GM19463 (cell line): ENCODE measurements at regions not wholly inside any gene's neighbourhood (a gene's known extent, or its start where the extent isn't known, plus 50 kb on each side); places are given as distances from the start of the nearest gene placed in this dataset.

ENCODE experiments used
- ATAC-seq: cut with Tn5 transposase; IDR thresholded peaks from one replicate; pipeline ENCODE4 v1.9.1; 2021; ENCODE audit warnings: mild to moderate bottlenecking, moderate library complexity; ENCODE audit not compliant: unreplicated experiment

DNA sequence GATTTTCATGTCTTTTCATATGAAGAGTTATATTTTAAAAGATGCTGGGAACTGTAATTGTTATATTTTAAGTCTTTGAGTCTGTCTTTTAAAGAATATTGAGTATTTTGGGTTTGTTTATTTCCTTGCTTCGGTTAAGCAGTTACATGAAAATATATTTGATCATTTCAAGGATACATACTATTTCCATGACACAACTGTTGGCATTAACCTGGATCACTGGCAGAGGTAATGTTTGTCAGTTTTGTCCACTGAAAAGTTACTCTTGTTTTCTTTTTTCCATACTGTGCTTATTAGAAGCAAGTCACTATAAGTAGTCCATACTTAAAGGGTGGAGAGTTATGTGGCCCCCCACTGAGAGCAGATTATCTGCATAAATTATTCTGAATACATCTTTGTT lies 1142.0 kb upstream of the TMEFF2 start:
- ATAC-seq: no peak

DNA sequence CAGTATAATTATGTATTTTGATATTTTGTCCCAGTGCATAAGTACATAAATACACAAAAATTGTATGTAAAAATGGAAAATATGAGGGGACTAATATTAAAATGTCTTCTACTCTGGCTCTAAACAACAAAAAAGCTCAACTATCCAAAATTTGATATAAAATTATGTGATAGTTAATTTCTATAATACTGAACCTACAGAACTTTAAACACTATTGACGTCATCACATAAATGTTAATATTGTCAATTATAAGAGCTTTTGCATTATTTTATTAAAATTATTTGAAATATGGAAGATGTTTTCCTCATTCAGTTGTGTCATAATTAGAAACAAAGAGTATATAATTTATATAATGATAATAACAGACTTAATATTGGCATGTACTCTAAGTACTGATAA lies 1139.7 kb upstream of the TMEFF2 start:
- ATAC-seq: no peak

DNA sequence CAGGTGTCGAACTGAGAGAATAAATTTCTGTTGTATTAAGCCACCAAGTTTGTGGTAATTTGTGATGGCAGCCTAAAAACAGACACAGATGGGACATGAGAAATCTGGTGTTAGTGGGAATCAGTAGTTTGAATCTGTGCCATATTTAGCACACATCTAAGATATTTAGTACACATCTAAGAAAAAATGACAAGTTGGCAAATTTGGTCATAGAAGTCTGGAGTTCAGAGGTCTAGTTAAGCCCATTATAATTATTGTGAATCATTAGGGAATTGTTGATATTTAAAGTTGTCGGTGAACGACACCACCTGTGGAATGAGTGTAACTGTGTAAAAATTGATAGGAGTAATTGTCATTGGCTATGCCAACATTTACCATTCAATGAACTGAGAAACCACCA lies 1138.8 kb upstream of the TMEFF2 start:
- no peak for ATAC-seq

DNA sequence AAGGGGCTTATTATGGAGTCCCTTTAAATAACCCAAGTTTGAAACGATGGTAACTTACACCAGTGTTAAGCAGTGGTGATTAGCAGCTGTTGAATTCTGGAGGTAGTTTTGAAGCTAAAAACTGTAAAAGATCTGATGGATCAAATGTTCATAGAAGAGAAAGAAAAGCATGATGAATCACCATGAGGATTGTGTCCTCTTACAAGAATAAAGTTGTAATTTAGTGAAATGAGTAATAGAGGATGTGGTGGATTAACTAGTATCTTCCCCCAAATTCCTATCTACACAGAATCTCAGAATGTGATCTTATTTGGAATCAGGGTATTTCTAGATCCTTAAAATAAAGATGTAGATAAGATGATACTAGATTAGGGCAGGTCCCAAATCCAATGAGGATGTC lies 1138.2 kb upstream of the TMEFF2 start:
- ATAC-seq: no peak

DNA sequence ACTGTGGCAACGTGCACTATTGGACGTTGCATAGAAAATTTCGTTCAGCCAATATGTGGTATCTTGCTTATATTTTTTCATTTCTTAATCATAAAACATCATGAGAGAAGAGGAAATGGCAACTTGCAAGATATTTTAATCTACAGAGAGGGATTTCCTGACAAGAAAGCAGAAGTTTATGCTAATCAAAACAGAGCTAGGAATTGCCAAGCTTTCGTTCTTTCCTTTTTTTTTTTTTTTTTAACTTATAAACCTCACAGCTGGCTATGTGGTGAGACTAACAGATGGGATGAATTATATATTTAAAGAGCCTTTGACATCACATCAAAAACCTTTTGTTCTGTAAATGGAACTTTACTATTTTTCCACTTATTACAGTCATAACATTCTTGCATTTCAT lies 1136.9 kb upstream of the TMEFF2 start:
- ATAC-seq: no peak

DNA sequence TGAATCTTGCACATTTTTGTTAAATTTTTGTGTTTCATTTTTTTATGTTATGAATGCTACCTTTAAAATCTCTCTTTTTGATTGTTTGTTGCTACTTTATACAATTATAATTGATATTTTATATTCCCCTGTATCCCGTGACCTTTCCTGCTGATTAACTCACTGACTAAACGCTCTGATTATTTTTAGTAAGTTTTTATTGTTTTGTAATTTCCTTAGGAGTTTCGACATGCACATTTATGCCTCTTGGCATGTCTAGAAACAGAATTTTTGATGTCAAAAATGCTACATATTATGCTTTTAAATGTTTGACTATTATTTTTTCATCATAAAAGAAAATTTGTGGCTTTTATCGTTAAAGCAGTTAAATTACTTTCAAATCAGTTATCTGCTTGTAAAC lies 1131.6 kb upstream of the TMEFF2 start:
- no peak for ATAC-seq

DNA sequence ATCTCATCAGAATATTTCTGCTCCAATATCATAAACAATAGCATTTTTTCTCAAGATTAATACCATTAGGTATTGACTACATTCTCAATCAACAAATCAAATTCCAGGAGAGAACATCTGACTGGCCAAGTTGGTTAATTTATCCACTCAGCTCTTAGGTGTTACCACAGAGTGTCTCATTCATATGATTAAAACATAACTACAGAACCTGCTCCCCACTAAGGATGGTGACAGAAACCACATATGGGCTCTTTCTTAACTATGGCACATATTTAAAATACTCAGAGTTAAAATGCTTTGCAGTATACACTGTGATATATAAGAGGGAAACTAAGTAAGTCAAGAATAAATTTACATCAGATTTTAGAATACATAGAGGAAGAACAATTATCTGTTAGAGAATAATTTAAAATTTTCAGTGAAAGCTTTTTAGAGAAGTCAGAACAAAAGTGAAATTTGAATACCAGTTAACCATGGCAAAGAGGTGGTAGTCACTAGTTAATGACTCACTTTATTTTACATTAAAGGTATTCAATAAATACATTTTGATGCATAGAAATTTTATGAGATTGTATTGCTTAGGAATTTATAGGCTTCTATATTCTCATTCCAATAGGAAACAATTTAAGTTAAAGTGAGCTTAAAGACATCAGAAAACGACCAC lies 1120.8 kb upstream of the TMEFF2 start:
- ATAC-seq: peak; percentile 67

DNA sequence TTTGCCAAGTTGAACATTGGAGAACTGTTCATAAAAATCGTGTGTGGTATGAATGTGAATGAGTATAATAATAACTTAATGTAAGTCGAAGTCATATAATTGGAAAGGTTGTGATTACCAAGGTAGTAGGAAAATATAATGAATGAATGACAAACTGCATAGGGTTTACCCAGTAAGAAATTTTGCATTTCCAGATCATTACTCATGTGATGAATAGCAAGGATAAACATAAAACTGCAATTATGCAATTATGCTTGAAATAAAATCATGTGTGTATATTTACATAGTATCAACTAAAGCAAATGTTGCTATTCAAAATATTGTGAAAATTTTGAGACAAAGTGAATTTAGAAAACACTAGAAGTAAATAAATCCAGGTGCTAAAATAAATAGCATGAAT lies 1108.7 kb upstream of the TMEFF2 start:
- ATAC-seq: no peak

DNA sequence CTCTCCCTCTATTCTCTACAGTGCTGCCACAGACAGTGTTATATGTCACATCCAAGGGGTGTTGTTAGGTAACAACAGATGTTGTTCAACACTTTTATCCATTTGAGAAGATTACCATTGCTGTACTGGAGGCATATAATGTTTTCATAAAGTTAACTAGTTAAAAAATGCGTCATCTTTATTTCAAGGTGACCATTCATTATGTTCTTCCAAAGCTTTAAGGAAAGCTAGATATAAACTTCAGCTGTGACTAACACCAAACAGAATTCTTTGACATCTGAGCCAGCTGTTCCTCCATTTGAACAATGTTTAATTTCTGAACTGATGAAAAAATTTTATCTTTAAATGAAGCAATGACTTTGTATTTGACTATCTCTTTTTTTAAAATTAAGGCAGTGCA lies 1099.6 kb upstream of the TMEFF2 start:
- ATAC-seq: no peak

DNA sequence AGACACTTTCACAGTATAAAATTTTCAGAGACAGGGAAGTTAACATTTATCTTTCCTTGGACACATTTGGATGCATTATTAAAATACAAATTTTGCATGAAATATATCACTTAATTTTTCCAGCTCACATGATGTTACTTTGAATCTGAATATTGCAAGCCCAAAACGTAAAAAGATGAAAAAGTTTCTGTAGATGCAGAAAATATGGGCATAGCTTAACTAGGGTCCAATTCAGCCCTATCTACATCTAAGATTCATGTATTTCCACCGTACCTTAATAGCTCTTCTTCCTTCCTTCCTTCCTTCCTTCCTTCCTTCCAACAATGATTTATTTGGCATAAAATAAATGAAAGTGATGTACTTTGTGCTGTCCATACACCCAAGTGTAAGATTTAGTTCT lies 1084.6 kb upstream of the TMEFF2 start:
- no peak for ATAC-seq

DNA sequence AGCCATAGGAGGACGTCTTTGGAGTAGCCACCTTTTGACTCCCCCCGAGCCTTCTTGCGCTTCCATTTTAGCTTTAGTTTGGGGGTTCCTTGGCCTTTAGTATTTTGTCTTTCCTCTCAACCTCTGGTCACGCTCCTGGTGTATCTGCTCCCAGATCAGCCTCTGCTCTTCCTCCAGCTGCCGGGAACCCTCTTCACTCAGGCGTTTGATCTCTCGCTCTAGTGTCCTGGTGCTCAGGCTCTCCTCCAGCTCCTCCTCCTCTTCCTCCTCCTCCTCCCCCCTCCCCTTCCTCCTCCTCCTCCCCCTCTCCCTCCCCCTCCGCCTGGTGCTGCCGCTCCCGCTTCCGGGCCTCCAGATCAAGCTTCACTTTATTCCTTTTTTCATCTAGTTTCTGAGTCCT lies 1082.3 kb upstream of the TMEFF2 start:
- ATAC-seq: no peak

DNA sequence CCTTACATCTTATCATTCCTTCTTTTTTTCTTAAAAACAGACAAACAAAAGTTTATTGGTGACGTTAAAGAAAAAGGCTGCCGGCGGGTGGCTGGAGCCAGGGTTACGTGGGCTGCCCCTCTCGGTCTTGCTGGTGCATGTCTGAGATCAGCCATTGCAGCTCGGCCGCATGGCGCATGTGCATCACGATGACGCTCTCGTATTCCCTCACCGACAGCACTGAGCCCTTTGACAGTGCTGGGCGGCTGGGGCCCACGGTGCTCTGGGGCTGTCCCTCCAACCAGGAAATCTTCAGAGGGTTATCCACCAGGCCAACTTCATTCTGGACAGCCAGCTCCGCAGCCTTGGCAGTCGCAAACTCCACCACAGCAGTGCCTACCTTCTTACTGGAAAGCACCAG lies 1081.8 kb upstream of the TMEFF2 start:
- ATAC-seq: no peak

DNA sequence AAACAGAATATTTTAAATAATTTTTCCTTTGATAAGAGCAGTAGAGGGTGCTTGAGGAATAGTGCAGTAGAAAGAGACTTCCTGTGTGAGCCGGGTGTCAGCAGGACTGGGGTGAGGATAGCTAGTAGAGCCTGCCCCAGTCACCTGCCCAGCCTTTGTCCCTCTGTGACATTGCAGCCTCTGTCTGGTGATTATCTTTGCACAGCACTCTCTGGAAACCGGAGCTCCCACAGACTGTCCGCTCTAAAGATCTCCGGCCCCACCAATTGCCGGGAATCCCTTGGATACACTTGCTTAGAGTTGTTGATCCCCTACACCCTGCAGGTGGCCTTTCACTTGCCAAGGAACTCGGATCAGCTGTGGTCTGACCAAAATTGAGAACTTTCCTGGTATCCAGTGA lies 1081.3 kb upstream of the TMEFF2 start:
- no peak for ATAC-seq

DNA sequence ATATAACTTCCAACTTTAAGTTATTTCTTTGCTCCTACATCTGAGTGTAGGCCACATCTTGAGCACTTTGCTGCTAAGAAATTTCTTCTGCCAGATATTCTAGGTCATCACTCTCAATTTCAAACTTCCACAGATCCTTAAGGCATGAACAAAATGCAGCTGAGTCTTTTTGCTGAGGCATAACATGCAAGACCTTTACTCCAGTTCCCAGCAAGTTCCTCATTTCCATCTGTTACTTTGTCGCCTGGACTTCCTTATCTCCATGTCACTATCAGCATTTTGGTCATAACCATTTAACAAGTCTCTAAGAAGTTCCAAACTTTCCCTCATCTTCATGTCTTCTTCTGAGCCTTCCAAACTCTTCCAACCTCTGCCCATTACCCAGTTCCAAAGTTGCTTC lies 1077.3 kb upstream of the TMEFF2 start:
- ATAC-seq: no peak

DNA sequence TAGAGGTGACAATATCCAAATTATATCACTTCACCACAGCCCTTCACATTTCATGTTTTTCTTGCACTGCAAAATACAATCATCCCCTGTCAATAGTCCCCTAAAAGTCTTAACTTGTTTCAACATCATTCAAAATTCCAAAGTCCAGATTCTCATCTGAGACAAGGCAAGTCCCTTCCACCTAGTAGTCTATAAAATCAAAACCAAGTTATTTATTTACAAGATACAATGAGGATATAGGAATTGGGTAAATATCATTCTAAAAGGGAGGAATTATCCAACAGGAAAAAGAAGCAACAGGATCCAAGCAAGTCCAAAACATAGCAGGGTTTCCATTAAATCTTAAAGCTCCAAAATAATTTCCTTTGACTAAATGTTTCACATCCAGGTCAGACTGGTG lies 1076.1 kb upstream of the TMEFF2 start:
- ATAC-seq: no peak

DNA sequence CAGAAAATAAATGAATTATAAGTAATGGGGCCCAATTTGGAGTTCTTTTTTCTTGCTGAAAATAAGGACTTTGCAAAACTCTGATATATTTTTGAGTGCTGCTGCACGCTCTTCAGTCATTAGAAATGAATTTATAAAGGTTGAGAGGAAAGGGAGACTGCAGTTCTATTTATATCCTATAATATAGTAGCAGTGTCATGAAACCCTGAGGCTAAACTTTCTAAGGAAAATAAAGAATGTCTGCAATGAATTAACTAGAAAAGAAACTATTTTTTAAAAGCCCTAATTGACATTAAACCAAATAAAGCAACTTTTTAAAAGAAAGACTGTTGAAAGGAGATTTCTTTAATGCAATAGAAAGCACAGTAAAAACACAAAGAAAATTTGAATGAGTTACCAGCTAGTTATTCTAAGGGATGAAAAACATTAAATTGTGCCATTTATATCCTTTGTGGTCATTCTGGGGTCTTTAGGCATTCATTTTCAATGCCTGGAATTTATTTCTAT lies 1072.8 kb upstream of the TMEFF2 start:
- no peak for ATAC-seq

DNA sequence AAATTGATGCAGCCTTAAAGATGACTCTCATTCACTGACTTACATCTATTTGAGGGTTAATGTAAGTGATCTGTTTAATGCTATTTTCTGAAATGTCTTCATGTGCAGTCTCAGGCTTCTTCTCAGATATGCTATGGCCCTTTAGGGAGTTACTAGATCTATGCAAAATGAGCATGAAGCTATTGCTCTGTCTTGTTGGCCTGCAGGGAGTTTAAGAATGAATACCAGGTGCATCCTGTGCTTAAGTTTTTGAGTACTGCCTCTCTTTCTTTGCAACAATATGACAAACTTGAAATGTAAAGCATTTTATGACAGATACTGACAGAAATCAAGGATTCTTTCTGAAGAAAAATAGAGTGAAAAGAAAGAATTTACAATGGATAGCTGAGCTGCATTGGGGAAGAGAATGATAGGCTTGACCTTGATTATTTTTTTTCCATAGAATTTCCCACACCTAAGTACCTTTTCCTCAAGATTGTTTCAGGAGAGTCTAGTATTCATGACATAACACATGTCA lies 1058.3 kb upstream of the TMEFF2 start:
- ATAC-seq: no peak

DNA sequence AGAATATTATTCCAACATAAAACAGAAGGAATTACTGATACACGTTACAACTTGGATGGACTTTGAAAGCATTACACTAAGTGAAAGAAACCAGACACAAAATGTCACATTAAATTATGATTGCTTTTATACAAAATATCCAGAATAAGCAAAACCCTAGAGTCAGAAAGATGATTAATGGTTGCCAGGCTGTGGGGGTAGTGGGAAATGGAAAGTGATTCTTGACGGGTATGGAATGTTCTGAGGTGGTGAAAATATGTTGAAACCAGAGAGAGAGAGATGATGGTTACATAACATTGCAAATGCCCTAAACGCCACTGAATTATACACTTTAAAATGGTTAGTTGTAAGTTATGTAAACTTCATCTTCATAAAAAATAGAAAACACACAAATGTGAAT lies 1057.2 kb upstream of the TMEFF2 start:
- ATAC-seq: no peak

DNA sequence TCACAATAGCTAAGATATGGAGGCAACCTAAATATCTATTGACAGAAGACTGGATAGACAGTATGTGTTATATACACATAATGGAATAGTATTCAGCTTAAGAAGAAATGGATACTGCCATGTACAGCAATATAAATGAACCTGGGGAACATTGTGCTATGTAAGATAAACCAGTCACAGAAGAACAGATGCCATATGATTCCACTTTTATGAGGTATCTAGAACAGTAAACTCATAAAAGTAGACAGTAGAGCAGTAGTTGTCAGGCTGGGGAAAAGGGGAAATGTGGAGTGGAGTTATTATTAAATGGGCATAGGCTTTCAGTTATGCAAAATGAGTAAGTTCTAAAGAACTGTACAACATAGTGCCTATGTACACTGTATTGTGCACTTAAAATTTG lies 1055.7 kb upstream of the TMEFF2 start:
- no peak for ATAC-seq

DNA sequence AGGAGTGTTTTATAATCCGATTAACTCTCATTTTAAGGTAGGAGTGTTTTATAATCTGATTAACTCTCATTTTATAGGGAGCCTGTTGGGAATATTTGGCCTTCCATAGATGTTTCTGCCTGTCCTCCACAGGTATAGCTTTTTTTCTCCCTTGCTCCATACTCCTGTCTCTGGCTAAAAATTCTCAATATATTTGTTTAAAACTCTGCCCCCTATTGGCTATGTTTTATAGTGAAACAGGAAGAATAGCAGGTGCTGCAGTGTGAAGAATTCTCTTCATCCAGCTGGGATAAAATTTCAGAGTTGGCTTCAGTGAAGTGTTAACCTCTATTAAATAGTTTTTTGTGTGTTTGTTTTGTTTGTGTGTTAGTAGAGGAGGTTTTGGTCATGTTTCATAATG lies 1046.0 kb upstream of the TMEFF2 start:
- peak; percentile 63 for ATAC-seq

DNA sequence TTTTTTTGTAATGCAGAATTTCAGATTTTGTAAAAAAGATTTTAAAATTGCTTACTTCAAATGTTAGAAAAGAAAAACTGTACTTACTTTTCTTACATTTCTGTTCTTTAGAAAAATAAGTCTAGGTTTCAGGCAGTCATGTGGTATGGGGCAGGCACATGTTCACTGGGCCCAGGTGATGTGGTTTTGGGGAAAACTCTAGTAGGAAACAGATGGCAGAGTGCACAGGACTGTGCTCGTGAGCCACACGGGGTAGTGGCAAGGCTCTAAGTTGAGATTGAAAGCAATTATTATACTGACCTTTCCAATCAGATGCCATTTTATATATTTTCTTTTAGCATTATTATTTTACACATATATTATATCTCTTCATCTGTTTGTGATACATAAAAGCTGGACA lies 1036.9 kb upstream of the TMEFF2 start:
- ATAC-seq: no peak

DNA sequence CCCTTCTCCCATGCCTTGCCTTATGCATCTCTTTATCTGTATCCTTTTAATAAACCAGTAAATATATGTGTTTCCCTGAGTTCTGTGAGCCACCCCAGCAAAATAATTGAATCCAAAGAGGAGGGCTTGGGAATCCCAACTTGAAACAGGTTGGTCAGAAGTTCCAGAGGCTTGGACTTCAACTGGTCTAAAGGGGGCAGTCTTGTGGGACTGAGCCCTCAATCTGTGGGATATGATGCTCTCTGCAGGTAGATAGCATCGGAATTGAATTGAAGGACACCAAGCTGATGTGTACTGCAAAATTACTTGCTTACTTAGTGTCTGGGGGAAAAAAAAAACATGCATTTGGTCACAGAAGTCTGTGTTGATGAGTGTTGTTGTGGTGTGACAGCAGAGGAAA lies 1033.5 kb upstream of the TMEFF2 start:
- no peak for ATAC-seq

DNA sequence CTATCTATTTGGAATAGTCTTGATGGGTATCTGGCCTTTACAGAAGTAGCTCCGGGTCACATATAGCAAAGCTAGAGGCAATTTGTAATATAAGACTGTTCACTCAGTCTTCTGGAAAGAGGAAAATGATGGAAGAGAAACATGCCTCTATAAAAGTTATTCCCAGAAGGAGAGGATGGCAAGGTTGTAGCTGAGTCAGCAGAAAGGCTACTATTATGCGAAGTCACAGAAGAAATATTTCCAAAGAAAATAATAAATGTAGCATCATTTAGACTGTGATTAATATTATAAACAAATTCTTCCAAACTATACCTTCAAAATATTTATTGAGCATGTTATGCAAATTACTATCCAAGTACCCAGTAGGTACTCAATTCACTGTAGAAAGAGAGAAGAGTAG lies 1027.7 kb upstream of the TMEFF2 start:
- no peak for ATAC-seq
